SK-N-SH treated with all-trans-retinoic acid at 6 μM for 48 hours (cell line): ENCODE measurements at regions not wholly inside any gene's neighbourhood (a gene's known extent, or its start where the extent isn't known, plus 50 kb on each side); places are given as distances from the start of the nearest gene placed in this dataset.

Experiments used
- ATAC-seq: fragments of 200-7000 bp; cut with Tn5 transposase; 3 replicates; pipeline ENCODE4 v1.9.1; 2020; ENCODE audit warnings: mild to moderate bottlenecking, moderate library complexity
- ARNTL ChIP-seq: fragments of 450-650 bp; formaldehyde crosslinking; IDR thresholded peaks from 2 replicates; pipeline ENCODE4 v1.5.0; 2020; ENCODE audit warnings: low read depth, mild to moderate bottlenecking, moderate library complexity, borderline replicate concordance
- BACH2 ChIP-seq: fragments of 250-450 bp; sonication (Bioruptor Pico); IDR thresholded peaks from 2 replicates; pipeline ENCODE4 v1.9.0; 2021; ENCODE audit warnings: mild to moderate bottlenecking, borderline replicate concordance
- CREB5 ChIP-seq: fragments of 250-450 bp; sonication (Bioruptor Pico); IDR thresholded peaks from 2 replicates; pipeline ENCODE4 v1.5.1; 2020; ENCODE audit warnings: low read depth, mild to moderate bottlenecking, moderate library complexity
- CSDC2 ChIP-seq: fragments of 250-450 bp; sonication (Bioruptor Pico); IDR thresholded peaks from 2 replicates; pipeline ENCODE4 v1.5.0; 2020; ENCODE audit warnings: mild to moderate bottlenecking, moderate library complexity
- CSRNP3 ChIP-seq: fragments of 250-450 bp; sonication (Bioruptor Pico); IDR thresholded peaks from 2 replicates; pipeline ENCODE4 v1.5.1; 2021; ENCODE audit warnings: mild to moderate bottlenecking, moderate library complexity
- ESRRG ChIP-seq: fragments of 250-450 bp; sonication (Bioruptor Pico); IDR thresholded peaks from 2 replicates; pipeline ENCODE4 v1.6.1; 2021; ENCODE audit warnings: mild to moderate bottlenecking
- GLIS3 ChIP-seq: fragments of 250-450 bp; sonication (Bioruptor Pico); IDR thresholded peaks from 2 replicates; pipeline ENCODE4 v1.5.0; 2020; ENCODE audit warnings: mild to moderate bottlenecking, moderate library complexity
- ISL1 ChIP-seq: fragments of 250-450 bp; sonication (Bioruptor Pico); IDR thresholded peaks from 2 replicates; pipeline ENCODE4 v2.1.2; 2022; ENCODE audit warnings: mild to moderate bottlenecking, moderate library complexity
- OSR1 ChIP-seq: fragments of 250-450 bp; sonication (Bioruptor Pico); IDR thresholded peaks from 2 replicates; pipeline ENCODE4 v1.8.0; 2022; ENCODE audit warnings: moderate library complexity, mild to moderate bottlenecking, inconsistent platforms
- PATZ1 ChIP-seq: fragments of 250-450 bp; sonication (Bioruptor Pico); IDR thresholded peaks from 2 replicates; pipeline ENCODE4 v1.8.0; 2020; ENCODE audit warnings: mild to moderate bottlenecking, moderate library complexity, borderline replicate concordance
- PPARA ChIP-seq: fragments of 250-450 bp; sonication (Bioruptor Pico); IDR thresholded peaks from 2 replicates; pipeline ENCODE4 v1.5.0; 2020; ENCODE audit warnings: mild to moderate bottlenecking, borderline replicate concordance
- TCF4 ChIP-seq: fragments of 250-450 bp; sonication (Bioruptor Pico); IDR thresholded peaks from 2 replicates; pipeline ENCODE4 v1.8.0; 2021; ENCODE audit warnings: mild to moderate bottlenecking, moderate library complexity, borderline replicate concordance
- TOX ChIP-seq: fragments of 250-450 bp; sonication (Bioruptor Pico); IDR thresholded peaks from 2 replicates; pipeline ENCODE4 v1.8.0; 2021; ENCODE audit warnings: mild to moderate bottlenecking, moderate library complexity, borderline replicate concordance
- TSHZ2 ChIP-seq: fragments of 250-450 bp; sonication (Bioruptor Pico); IDR thresholded peaks from 2 replicates; pipeline ENCODE4 v1.5.0; 2020; ENCODE audit warnings: mild to moderate bottlenecking, moderate library complexity
- ZC3H10 ChIP-seq: fragments of 250-450 bp; sonication (Bioruptor Pico); IDR thresholded peaks from 2 replicates; pipeline ENCODE4 v1.5.1; 2021; ENCODE audit warnings: mild to moderate bottlenecking, moderate library complexity
- ZFP30 ChIP-seq: fragments of 450-650 bp; formaldehyde crosslinking; IDR thresholded peaks from 2 replicates; pipeline ENCODE4 v1.5.0; 2022; ENCODE audit warnings: mild to moderate bottlenecking, moderate library complexity
- ZNF565 ChIP-seq: fragments of 450-650 bp; formaldehyde crosslinking; conservative IDR thresholded peaks from 2 replicates; pipeline ENCODE4 v1.5.0; 2020; ENCODE audit warnings: low read depth, mild to moderate bottlenecking, moderate library complexity

GRCh38 chr17:68711858-68712257 is 110.7 kb upstream of the FAM20A start (continued):
- TF ChIP-seq PATZ1 (CRISPR knock-in tag), result no peak
- TF ChIP-seq, all 23 proteins: peak for 0

- no peak for ATAC-seq
- TF ChIP-seq CSDC2 (CRISPR knock-in tag) (no peak), ZC3H10 (CRISPR knock-in tag) (no peak), ARNTL (no peak), TOX (CRISPR knock-in tag) (no peak), CREB5 (no peak), BACH2 (no peak)
Measured at GRCh38 chr17:68710976-68711375, 109.8 kb upstream of the FAM20A start.

GRCh38 chr17:68710035-68710780 is 109.0 kb upstream of the FAM20A start:
- peak; percentile 39; the same call in 2 of the 3 replicates for ATAC-seq
- 0 out of 2 replicates have a peak, but pooled peaks have one; percentile 7 for TF ChIP-seq CREB5
- TF ChIP-seq TSHZ2, result peak; percentile 87
- peak; percentile 59 for TF ChIP-seq ISL1 (CRISPR knock-in tag)
- TF ChIP-seq GLIS3 (CRISPR knock-in tag), result no peak
- no peak for TF ChIP-seq ESRRG (CRISPR knock-in tag)
- TF ChIP-seq TCF4 (CRISPR knock-in tag), result peak; percentile 92

GRCh38 chr17:68709461-68709860 is 108.3 kb upstream of the FAM20A start:
- ATAC-seq, result no peak

More at GRCh38 chr17:68709461-68709860, 108.3 kb upstream of the FAM20A start:
- TF ChIP-seq ZNF565 (CRISPR knock-in tag), result no peak
- TF ChIP-seq ESRRG (CRISPR knock-in tag), result no peak
- no peak for TF ChIP-seq PATZ1 (CRISPR knock-in tag)
- no peak for TF ChIP-seq GLIS3 (CRISPR knock-in tag)
- no peak for TF ChIP-seq ZFP30
- TF ChIP-seq ARNTL, result no peak
- no peak for TF ChIP-seq CSRNP3 (CRISPR knock-in tag)
- no peak for TF ChIP-seq PPARA
- no peak for TF ChIP-seq ZC3H10 (CRISPR knock-in tag)
- no peak for TF ChIP-seq OSR1 (CRISPR knock-in tag)
